SHP77 treated with DMSO at 0.1 percent for 48 hours (cell line): ENCODE measurements at regions not wholly inside any gene's neighbourhood (a gene's known extent, or its start where the extent isn't known, plus 50 kb on each side); places are given as distances from the start of the nearest gene placed in this dataset.

Experiments used
- DNase-seq: peaks from one replicate; lab custom pipeline; 2025; lab: John Stamatoyannopoulos, UW

DNA sequence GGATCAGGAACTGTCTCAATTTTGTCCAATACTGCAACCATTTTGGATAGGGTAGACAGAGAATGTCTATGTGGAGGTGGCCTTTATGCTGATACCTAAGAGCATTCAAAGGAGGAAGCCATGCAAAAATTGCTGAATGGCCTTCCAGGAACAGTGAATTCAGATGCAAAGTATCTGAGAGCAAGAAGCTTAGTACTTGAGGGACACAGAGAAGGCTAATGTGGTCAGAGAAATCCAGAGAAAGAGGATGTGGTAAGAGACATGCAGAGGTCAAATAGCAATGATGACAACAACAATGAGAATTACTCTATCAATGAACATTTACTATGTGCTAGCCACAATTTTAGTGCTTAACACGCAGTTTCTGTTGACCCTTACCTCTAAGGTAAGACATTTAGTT lies 785.6 kb upstream of the KLHL1 start:
- DNase-seq: no peak

DNA sequence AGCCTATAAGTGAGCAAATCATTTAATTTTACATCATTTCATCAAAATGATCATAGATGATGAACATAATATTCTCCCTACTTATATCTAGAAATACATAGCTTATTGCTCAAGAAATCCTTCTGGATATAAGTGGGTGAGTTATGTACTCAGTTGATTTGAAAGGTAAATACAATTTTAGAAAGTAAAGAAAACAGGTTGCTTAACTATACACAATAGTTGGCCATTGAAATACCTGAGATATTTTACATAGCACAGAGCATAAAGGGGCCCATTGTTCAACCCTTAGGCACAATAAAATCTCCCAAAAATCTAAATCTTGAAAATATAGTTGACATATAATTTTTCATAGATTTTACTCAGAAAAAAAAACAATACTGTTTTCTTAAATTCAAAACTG lies 782.0 kb upstream of the KLHL1 start:
- no peak for DNase-seq

DNA sequence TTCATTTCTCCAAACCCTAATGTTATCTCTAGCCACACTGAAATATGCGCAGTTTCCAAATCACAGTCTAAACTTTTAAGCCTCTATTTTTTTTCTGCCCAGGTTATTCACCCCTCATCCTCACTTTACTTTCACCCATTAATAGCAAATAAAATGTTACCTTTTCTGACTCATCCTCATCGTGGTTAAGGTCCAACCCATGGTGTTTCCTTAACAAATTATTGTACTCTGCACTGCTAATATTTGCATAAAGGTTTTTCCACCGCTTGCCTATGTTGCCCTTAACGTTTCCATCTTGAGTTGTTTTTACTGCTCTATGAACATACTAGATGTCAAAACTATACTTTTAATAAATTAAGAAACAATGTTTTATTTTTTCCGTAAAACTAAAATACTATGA lies 780.9 kb upstream of the KLHL1 start:
- DNase-seq: no peak

DNA sequence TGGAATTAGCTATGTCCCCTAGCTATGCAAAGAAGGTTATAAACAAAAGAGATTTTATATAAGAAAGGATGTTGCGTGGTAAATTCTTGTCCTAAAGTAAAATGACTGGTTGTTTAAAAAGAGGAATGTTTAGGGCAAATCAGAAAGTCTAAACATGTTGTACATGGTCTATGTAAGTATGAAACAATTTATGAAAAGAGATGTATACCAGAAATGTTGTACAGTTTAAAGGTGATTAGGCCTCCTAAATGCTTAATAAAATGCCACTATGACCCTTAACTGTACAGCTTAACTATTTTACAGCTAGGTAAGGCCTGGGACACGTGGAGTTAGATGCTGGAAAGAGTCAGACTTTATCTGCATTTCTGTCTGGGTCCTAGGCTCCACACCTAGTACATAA lies 775.9 kb upstream of the KLHL1 start:
- no peak for DNase-seq

DNA sequence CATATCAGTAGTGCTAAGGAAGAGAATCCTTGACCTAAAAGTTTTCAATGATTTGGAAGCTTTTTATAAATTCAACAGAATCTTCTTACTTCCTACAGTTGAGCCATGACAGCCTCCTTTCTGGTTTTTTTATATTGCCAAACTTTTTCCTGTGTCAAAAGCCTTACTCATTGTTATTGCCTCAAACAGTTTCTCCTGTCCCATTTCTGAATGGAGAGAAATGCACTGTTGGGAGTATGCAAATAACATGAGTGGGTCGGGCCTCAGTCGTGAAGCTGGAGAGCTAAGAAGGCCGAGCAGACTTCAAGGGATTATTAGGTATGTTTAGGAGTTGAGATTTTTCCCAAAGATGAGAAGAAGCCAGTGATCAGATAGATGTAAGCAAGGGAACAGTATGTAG lies 766.4 kb upstream of the KLHL1 start:
- no peak for DNase-seq

DNA sequence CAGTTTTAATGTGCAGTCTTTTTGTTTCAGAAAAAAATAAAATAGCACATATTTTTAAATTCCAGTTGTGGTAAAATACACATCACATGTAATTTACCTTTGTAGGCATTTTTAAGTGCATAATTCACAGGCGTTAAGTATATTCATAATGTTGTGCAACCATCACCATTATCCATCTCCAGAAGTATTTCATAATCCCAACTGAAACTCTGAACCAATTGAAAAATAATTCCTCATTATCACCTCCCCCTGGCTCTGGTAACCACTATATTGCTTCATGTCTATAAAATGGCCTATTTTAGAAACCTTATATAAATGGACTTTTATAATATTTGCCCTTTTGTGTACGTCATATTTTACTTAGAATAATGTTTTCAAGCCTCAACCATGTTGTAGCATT lies 756.5 kb upstream of the KLHL1 start:
- DNase-seq: no peak

DNA sequence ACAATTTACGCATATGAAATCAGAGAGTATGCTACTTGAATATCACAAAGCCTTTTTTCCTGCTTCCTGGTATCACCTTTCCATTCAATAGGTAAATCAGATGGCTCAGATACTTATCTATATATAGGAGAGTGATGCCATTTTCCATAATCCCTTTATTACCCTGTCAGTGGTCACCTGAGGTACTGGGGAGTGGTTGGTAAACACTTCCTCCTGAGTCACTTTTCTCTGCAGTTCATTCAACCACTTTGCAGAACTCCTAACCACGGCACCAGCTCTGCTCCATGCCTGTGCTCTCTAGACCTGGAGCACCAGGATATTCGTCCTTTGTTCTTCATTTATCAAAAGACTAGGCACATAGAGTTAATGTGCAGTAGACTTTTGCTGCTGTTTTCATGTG lies 748.5 kb upstream of the KLHL1 start:
- peak; percentile 75 for DNase-seq

DNA sequence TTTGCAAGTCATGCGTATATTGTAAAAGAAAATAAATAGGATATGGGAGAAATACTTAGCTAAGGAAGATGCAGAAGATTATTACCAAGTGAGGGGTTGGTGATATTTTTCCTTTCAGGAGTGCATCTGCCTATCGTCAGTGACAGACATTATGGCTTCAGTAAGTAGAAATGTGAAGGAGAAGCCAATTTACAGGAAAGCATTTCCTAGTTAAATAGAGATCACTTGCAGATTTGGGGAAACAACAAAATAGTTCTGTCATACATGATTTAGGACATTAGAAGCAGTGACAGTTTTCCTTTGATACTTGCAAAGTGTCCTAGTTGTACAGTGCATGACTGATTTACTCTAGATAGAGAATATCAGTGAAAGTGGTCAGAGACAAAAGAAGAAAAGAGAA lies 747.8 kb upstream of the KLHL1 start:
- no peak for DNase-seq

DNA sequence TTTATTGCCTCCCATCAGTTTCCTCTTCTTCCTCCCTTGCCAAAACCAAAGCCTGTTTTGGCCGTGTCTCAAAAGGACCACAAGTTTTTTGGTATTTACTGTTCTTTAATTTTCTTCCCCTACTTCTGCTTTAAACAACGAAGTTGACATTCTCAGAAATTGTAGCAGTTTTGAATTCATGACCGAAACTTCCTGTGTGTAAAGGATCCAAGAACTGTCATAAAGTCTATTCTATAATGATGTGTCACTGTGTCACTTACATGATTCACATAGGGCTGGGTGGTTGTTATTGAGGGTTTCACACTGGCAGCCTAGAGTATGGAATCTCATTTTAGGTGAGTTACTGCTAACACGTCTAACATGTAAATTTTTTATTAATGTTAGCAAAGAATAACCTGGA lies 741.0 kb upstream of the KLHL1 start:
- DNase-seq: no peak

DNA sequence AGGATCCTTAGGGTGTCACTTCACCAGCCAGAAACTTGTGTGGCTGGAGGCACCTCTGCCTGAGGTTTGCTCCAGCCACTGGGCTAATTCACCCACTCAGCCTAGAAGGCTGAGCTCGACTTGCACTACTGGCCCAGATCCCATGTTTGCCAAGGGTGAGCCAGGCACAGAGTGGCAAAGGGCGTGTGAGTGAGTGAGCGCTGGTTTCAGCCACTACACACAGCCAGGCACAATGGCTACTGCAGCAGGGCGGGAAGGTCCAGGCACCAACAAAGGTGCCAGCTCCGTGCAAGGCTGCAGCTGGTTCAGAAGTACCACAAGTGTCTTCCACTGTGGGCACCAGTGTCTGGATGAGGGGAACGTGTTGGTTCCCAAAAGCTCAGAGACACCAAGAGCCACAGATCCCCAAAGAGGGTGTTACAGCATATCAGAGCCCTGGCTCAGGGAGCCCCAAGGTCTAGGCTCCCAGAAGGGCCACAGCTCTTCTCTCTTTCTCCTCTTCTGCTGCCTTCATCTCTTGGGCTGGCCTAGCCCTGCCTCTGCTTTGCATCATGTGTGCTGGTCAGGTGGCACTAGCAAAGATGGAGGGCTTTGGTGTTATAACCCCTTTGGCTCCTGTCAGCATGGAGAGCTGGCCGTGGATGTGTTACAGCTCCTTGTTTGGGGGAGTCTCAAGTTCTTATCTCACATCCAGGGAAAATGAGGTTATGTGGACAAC lies 736.3 kb upstream of the KLHL1 start:
- DNase-seq: no peak

DNA sequence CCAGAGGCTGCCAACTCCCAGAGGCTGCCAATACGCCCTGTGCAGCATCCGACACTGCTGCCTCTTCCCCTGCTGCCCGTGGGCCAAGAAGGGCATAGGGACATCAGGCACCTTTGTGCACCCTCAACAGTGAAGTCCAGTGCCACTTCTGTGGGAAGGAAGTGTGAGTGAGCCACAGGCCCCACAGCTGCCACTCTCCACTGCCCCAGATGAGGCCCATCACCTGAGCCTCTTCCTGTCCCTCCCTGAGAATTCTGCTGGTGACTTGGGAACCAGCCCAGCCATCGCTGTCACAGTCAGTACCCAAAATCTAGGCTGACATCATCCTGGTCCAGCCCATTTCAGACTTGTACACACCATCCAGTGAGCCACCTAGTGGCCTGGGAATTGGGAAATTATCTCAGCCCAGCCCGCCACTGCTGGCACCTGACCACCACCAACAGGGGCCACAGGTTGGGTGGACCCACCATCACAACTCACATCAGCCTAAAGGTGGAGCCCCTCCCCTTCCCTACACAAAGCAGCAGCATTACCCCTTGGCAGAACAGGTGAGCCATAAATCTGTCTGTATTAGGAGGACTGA lies 733.9 kb upstream of the KLHL1 start:
- DNase-seq: no peak

DNA sequence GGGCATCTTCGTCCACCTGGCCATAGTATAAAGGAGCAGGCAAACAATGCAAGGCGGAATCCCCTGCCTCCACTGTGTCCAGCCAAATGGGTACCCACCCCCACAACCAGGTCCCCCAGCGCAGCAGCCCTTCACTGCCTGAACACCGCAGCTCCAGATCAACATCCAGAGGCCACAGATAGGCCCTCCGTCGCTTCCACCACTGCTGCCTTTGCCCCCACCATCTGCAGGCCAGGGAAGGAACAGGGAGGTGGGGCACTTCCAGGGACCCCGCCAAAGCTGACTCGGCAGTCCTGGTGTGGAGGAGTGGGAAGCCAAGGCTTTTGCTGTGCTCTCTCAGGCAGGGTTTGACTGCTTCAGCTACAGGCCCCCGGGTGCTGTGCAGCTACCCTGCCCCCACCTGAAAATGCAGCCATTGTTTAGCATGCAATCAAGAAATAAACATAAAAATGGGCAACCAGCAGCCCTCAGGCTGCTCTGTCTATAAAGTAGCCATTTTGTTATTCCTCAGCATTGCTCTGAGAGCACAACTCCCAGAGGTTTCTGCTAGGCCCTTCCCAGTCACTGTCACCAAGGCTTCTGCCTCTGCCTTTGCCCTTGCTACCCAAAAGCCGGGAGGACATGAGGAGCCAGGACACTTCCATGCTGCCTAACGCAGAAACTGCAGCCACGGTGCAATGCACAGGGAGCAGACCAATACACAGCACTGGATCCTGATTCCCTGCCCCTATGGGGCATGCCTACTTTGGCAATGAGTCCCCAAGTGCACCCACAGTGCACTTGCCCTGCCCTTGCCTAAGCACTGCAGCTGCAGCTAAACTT lies 733.2 kb upstream of the KLHL1 start:
- DNase-seq: no peak

DNA sequence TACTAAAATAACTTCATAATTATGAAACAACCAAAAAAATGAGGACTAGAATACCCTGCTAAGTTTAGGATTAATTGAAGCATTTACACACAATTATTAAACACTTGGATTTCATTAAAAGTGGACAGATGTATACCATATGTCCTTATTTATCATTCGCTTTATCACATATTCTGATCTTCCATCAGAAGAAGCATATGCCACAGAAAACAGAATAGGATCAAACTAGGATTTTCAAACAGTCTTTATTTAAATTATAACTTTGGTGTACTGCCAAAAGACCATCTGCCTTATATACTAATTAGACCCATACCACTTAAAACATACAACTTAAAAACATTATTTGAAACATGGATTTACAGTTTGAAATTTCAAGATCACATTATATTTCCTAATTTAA lies 727.1 kb upstream of the KLHL1 start:
- DNase-seq: no peak

DNA sequence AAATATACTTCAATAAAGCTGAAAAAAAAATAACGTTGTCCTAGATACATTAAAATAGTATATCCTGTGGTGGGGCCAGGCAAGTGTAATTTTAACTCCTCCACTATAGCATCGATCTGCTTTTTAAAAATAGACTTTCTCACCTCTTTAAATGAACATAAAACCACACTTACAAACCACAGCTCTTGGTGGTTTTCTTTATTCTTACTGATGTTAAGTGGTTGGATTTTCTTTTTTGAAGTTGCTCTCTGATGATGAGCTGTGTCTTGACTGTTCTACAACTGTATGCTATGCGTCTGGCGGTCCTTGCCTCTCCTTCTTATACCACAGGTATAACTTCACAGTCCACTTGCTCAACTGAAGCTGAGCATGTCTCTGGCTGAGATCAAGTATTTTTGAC lies 721.5 kb upstream of the KLHL1 start:
- no peak for DNase-seq

DNA sequence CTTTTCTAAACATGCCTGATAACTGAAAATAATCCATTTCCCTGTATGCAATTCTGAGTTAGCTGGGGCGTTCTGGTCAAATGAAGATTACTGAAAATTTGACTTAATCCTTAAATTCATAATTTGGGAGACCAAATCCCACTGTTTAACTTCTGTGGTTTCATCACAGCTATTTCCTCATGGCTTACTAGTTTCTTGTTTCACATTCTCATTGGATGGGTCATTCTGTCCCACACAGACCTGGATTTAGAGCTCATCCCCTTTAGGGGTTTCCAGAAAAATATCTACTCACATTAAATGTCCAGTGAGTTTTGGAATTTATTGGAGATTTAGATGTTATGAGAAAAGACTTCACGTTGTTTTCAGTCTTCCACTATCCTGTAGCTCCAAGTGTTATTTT lies 709.3 kb upstream of the KLHL1 start:
- DNase-seq: no peak

DNA sequence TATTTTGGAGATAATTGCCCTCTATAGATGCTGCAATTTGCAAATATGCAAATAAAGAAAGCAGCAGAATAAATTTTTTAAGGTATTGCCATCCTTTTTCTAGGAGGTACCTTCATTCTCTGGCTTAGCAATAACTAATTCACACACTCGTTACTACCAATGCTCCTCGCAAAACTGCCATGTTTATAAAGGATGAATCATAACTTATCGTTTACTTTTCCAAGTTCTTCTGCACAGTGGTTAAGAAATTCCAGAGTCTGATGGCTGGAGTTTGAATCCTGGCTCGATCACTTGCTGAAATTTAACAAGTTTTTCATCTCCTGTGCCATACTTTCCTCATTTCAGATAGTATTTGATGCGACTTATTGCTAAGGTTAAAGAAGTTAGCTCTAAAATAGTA lies 708.6 kb upstream of the KLHL1 start:
- no peak for DNase-seq

DNA sequence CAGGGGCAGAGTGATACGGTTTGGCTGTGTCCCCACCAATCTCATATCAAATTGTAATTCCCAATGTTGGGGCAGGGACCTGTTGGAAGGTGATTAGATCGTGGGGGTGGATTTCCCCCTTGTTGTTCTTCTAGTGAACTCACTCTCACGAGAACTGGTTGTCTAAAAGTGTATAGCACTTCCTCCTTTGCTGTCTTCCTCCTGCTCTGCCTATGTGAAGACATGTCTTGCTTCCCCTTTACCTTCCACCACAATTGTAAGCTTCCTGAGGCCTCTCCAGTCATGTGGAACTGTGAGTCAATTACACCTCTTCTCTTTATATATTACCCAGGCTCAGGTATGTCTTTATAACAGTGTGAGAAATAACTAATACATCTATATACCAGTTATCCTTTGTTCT lies 706.4 kb upstream of the KLHL1 start:
- no peak for DNase-seq

DNA sequence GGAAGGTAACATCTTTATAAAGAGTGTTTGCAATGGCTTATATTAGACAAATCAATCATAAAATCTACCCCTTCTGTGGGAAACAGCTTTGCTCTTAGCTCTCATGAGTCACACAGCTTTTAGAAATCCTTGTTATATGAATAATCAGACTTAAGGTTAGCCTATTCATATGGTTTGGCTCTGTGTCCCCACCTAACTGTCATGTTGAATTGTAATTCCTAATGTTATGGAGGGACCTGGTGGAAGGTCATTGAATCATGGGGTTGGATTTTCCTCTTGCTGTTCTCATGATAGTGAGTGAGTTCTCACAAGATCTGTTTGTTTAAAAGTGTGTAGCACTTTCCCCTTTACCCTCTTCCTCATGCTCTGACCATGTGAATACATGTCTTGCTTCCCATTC lies 704.2 kb upstream of the KLHL1 start:
- no peak for DNase-seq

DNA sequence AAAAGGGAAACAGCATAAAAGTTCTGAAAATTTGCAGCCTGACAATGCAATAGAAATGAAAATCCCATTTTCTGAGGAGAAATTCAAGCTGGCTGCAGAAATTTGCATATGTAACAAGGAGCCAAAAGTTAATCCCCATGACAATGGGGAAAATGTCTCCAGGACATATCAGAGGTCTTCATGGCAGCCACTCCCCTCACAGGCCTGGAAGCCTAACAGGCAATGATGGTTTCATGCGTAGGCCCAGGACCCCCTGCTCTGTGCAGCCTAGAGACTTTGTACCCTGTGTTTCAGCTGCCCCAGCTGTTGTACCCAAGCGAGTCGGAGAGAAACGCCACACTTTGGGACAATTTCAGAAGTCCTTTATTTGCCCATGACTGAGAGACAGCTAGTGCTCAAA lies 701.3 kb upstream of the KLHL1 start:
- DNase-seq: no peak

DNA sequence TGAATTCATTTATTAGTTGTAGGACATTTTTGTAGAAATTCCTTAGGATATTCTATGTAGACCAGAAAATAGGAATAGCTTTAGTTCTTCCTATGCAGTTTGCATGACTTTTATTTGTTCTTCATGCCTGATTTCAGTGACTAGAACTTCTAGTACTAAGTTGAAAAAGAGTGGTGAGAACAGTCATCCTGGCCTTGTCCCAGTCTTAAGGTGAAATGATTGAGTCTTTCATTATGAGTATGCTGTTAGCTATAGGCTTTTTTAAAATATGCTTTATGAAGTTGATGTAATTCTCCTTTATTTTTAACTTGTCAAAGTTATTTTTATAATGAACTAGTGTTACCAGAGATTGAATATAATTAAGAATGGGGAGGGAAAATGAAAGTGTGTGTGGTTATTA lies 690.1 kb upstream of the KLHL1 start:
- no peak for DNase-seq

DNA sequence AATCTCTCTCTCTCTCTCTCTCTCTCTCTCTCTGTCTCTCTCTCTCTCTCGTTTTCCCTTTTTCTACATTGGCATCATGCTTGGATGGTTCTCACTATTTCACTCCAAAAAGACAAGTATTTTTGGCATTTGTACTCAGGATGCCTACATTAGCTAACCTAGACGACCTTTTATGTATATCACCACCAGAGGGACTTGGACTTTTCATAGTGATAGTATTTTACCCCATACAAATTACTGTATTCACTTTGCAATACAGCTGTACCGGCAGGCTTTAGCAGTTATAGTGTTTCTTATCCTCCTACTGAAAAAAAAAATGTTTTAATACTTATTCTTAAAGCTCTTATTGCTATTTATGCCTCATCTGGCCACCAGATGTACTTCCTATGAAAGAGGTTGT lies 687.2 kb upstream of the KLHL1 start:
- no peak for DNase-seq

DNA sequence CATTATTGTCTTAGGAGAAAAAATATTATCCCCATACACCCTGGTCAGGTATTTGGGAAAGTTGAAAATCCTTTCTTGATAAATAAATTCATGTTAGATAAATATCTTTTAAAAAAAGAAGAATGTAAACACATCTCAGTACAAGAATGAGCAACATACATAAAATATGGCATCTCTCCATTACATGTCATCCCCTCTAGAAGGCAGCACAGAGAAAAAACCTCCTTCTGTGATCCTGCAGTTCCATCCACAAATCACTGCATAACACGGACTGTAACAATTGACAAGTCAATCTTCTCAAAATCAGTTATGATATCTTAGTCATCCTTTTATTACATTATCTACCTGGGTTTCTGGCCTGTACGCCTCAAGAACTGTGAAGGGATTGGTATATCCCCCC lies 683.9 kb upstream of the KLHL1 start:
- no peak for DNase-seq

DNA sequence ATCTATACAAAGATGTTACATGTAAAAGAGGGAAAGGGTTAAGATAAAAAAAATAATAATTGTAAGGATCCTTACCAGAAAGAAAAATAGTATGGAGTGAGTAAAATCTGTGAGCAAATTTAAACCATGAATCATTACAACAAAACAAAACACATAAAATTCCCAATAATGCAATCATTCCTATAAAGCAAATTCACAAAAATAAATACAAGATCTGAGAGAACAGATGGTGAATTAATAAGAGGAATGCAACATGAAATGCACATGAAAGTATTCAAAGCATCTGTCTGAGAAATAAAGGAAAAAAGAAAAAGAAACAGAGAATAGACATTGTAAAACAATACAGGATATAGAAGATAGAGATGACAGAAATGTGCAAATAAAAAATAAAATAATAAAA lies 681.5 kb upstream of the KLHL1 start:
- DNase-seq: no peak

DNA sequence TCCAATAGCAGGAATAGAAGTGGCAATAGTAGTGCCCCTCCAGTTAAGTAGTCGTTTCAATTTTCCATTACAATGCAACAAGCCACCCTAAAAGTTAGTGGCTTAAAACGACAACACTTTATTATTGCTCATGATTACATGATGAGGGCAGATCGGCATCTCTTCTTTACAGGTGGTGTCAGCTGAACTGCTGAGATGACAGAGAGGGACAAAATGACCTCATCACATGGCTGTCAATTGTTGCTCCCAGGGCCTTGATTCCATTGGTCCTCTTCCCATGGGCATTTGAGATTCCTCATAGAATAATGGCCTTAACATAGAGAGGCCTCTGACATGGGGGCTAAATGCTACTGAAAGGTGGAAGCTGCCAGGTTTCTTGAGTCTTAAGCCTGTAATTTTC lies 679.8 kb upstream of the KLHL1 start:
- DNase-seq: no peak
